Cardiac fibroblast (primary cell): ENCODE measurements at regions not wholly inside any gene's neighbourhood (a gene's known extent, or its start where the extent isn't known, plus 50 kb on each side); places are given as distances from the start of the nearest gene placed in this dataset.

Experiments
- DNase-seq, 2 donors: peaks; one replicate each; pipeline versions ENCODE4 v3.0.0 to v3.0.0-alpha.2; 2010; ENCODE audit warnings: low read depth in 2 of 2
- H3K4me3 ChIP-seq, 2 donors: replicated peaks in 1 of 2; 1 replicate in 1 of 2; 2 replicates in 1 of 2; pipeline ENCODE4 v1.5.1; 2011; ENCODE audit warnings: low read depth in 2 of 2, low read length in 2 of 2, mild to moderate bottlenecking in 2 of 2, moderate library complexity in 1 of 2
- TF ChIP-seq, protein P1 (sequence below): IDR thresholded peaks from one replicate; pipeline ENCODE4 v1.5.1; 2011; ENCODE audit warnings: low read depth, mild to moderate bottlenecking, low read length, inconsistent platforms

DNA sequence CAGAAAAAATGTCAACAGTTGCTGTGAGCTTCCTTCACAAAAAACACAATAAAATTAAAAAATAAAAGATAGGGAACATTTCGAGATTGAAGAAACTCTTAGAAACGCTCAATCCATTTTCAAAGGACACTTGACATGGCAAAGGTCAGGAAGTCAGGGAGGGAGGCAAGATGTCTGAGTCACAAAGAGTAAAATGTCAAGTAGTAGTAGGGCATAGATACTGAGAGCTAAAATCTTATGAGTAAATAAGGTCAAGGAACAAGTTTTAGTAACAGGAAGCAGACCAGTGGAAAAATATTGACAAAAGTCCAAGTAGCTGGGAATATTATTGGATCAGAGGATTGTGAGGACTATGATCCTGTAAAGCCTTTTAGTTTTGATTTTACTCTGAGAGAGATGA lies 495.6 kb downstream of the TMX3 start:
- peak in 1 of 2 donors; percentile 9 for DNase-seq
- TF ChIP-seq, protein P1, sequence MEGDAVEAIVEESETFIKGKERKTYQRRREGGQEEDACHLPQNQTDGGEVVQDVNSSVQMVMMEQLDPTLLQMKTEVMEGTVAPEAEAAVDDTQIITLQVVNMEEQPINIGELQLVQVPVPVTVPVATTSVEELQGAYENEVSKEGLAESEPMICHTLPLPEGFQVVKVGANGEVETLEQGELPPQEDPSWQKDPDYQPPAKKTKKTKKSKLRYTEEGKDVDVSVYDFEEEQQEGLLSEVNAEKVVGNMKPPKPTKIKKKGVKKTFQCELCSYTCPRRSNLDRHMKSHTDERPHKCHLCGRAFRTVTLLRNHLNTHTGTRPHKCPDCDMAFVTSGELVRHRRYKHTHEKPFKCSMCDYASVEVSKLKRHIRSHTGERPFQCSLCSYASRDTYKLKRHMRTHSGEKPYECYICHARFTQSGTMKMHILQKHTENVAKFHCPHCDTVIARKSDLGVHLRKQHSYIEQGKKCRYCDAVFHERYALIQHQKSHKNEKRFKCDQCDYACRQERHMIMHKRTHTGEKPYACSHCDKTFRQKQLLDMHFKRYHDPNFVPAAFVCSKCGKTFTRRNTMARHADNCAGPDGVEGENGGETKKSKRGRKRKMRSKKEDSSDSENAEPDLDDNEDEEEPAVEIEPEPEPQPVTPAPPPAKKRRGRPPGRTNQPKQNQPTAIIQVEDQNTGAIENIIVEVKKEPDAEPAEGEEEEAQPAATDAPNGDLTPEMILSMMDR = no peak
- H3K4me3 ChIP-seq = no peak overlapping the region

DNA sequence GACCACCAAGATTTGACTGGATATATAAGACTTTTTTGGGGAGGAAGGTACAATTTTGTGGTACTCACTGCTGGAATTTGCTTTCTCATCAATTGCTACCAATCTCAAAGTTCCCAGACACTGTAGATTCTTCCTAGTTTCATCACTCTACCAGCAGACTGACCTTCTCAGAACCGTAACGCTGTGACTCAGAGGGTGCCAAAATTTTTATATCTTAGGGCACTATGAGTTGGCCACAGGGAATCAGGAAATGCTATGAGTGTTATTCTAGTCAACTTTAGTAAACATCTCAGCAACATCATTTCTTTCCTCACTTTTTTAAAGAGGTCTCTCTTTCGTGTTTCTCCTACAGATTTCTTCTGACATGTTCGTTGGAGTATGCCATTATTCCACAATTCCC lies 499.0 kb downstream of the TMX3 start:
- TF ChIP-seq, protein P1 = no peak
- no peak overlapping the region for H3K4me3 ChIP-seq
- peak; percentile 55 to 90 for DNase-seq

DNA sequence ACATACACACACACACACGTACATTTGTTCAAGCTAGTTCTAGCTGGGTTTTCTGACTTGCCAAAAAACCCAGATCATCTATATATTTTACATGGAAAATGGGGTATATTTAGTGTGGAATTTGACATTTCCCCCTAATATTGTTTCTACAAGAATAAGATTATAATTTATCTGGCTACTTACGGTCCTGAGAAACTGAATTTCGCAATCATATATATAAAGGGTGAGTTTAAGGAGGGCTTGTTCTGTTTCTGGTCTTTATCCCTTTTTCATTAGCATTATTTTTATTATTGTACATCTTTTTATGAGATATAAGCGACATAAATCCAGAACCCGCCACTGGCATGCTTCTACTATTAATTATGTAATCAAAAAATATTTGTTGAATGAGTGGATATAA lies 528.9 kb downstream of the TMX3 start:
- H3K4me3 ChIP-seq = no peak overlapping the region
- no peak for DNase-seq
- TF ChIP-seq, protein P1 = no peak

DNA sequence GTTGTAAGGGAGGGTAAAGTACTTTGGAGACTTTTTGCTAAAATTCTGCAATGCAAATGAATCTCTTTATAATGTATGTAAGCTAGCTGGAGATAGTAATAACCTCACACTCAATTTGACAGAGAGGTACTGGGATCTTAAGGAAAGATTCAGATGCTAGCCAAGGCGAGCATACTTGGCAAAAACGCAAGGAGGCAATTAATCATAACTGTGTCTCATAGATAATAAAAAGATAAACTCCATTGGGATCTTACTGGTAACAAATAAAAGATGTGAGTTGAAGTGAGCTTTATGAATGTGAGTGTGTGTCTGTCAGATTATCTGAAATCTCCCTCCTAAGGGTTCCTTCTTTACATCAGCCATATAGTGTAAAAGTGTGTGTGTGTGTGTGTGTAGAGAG lies 533.0 kb downstream of the TMX3 start:
- peak; percentile 38 to 40 for DNase-seq
- TF ChIP-seq, protein P1 = no peak
- no peak overlapping the region for H3K4me3 ChIP-seq

DNA sequence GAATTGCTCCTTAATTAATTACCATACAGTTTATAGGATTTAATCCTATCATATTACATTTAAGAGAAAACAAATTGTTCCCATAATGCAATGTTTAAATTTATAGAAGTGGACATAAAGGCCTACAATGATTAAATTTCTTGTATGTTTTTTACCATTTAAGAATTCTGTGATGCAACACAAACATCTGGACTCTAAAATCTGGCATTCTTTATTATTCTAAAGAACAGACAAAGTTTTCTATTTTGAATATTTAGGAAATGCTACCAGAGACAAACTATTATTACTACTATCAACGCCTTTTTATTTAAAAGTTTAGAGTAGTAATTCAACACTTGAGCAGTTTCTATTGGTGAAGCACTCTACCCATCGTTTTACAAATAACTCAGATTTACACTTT lies 535.1 kb downstream of the TMX3 start:
- TF ChIP-seq, protein P1 = no peak
- no peak for DNase-seq

DNA sequence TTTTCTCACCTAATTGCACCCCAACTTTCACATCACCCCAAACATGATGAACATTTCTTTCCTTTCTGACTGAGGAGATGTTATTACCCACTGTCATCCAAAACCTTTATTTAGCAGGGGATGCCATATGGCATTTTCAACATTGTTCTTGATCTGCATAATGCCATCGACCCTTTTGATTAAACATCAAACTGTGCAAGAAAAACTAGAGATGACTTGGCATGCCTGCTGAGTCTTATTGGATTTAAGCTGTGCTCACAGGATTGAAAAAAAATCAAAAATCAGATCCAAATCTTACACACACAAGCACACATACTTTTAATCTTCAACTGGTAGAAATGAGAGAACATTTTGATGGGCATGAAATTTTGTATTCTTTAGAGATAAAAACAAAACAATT lies 536.0 kb downstream of the TMX3 start:
- TF ChIP-seq, protein P1 = no peak
- H3K4me3 ChIP-seq = no peak overlapping the region
- DNase-seq = no peak

More for the DNA sequence above, 535.1 kb downstream of the TMX3 start:
- no peak overlapping the region for H3K4me3 ChIP-seq

DNA sequence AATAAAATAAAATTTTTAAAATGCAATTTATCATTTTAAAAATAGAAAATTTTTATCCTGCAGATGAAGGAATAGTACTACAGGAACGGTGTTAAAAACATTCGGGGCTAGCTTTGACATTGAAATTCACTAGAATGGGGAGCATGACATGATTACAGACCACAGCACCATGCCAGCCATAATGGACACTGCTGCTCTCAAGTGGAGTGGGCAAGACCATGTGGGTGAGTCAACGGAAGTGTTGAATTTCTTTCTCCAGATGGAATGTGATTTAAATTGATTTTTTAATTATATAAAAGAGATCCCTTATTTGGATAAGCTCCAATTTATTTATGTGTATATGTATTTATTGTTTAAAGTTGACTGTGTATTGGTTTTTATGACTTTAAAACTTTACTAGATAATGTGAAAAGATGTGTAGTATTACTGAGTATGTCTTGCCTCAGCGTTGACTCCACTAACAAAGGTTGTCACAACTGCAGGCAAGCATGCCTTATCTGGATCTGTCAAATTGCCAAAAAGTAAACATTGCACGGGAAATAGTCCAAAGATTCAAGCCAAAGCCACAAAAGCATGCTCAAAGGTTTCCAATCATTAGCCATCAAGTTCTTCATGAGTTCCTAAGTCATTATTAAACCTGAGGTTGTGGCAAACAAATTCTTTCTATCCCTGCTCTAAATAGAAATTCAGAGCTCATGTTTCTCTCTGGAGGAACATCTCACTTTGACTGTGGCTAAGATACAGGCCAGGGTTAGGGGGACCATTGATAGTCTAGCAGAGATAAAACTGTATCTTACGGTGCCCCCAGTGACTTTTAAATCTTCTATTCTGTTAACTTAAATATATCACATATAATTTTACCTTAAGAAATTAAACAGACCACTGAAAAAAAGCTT lies 536.9 kb downstream of the TMX3 start:
- TF ChIP-seq, protein P1 = no peak
- H3K4me3 ChIP-seq = no peak overlapping the region
- peak; percentile 92 to 97 for DNase-seq
